H9 (cell line): ENCODE measurements at regions not wholly inside any gene's neighbourhood (a gene's known extent, or its start where the extent isn't known, plus 50 kb on each side); places are given as distances from the start of the nearest gene placed in this dataset.

ENCODE experiments used
- DNase-seq: peaks from one replicate; pipeline ENCODE4 v3.0.0-alpha.2; 2017
- H2AFZ ChIP-seq: one replicate; pipeline ENCODE4 v1.6.1; 2013; ENCODE audit warnings: mild to moderate bottlenecking, low read length, control low read depth, moderate library complexity
- H2AK5ac ChIP-seq: 2 replicates; pipeline ENCODE4 v1.6.1; 2013; ENCODE audit warnings: low read length, control low read depth, mixed read lengths; ENCODE audit not compliant: insufficient read length
- H2BK120ac ChIP-seq: one replicate; pipeline ENCODE4 v1.6.1; 2013; ENCODE audit warnings: low read depth, mild to moderate bottlenecking, low read length, control low read depth, inconsistent platforms; ENCODE audit not compliant: poor library complexity, severe bottlenecking
- H2BK12ac ChIP-seq: 2 replicates; pipeline ENCODE4 v1.6.1; 2013; ENCODE audit warnings: low read length, control low read depth, mixed read lengths, low read depth; ENCODE audit not compliant: insufficient read length
- H2BK15ac ChIP-seq: 2 replicates; pipeline ENCODE4 v1.6.1; 2013; ENCODE audit warnings: low read depth, low read length, control low read depth
- H2BK20ac ChIP-seq: one replicate; pipeline ENCODE4 v1.6.1; 2013; ENCODE audit warnings: low read depth, mild to moderate bottlenecking, low read length, control low read depth, inconsistent platforms; ENCODE audit not compliant: poor library complexity, severe bottlenecking
- H2BK5ac ChIP-seq: 2 replicates; pipeline ENCODE4 v1.6.1; 2013; ENCODE audit warnings: low read length, control low read depth, mixed read lengths; ENCODE audit not compliant: insufficient read length
- H3K14ac ChIP-seq: 2 replicates; pipeline ENCODE4 v1.6.1; 2013; ENCODE audit warnings: low read length, control low read depth; ENCODE audit not compliant: insufficient read depth
- H3K18ac ChIP-seq: 2 replicates; pipeline ENCODE4 v1.6.1; 2013; ENCODE audit warnings: low read depth, mild to moderate bottlenecking, mixed read lengths, low read length, control low read depth; ENCODE audit not compliant: insufficient read length
- H3K23ac ChIP-seq: 2 replicates; pipeline ENCODE4 v1.6.1; 2013; ENCODE audit warnings: low read length, control low read depth, mixed read lengths, low read depth; ENCODE audit not compliant: insufficient read length
- H3K23me2 ChIP-seq: 2 replicates; pipeline ENCODE4 v1.6.1; 2013; ENCODE audit warnings: low read depth, mild to moderate bottlenecking, mixed read lengths, low read length, control low read depth; ENCODE audit not compliant: insufficient read length, poor library complexity, severe bottlenecking
- H3K27ac ChIP-seq: 2 replicates; pipeline ENCODE4 v1.5.1; 2013; ENCODE audit warnings: low read length, control low read depth, mixed read lengths, low read depth; ENCODE audit not compliant: insufficient read length
- H3K27me3 ChIP-seq: 2 replicates; pipeline ENCODE4 v1.6.1; 2013; ENCODE audit warnings: low read length, control low read depth, inconsistent platforms; ENCODE audit not compliant: insufficient read depth
- H3K4ac ChIP-seq: 2 replicates; pipeline ENCODE4 v1.6.1; 2013; ENCODE audit warnings: low read depth, mild to moderate bottlenecking, control low read depth, inconsistent platforms, low read length, moderate library complexity
- H3K4me1 ChIP-seq: 2 replicates; pipeline ENCODE4 v1.6.1; 2013; ENCODE audit warnings: low read length, control low read depth, inconsistent platforms; ENCODE audit not compliant: insufficient read depth
- H3K4me2 ChIP-seq: 2 replicates; pipeline ENCODE4 v1.6.1; 2013; ENCODE audit warnings: low read length, control low read depth, mixed read lengths; ENCODE audit not compliant: insufficient read length, insufficient read depth
- H3K56ac ChIP-seq: 2 replicates; pipeline ENCODE4 v1.6.1; 2013; ENCODE audit warnings: low read depth, mild to moderate bottlenecking, mixed read lengths, low read length, control low read depth; ENCODE audit not compliant: insufficient read length
- H3K79me1 ChIP-seq: 2 replicates; pipeline ENCODE4 v1.6.1; 2013; ENCODE audit warnings: low read depth, mild to moderate bottlenecking, moderate library complexity, low read length, control low read depth, inconsistent platforms; ENCODE audit not compliant: insufficient read depth, poor library complexity, severe bottlenecking
- H3K79me2 ChIP-seq: 2 replicates; pipeline ENCODE4 v1.6.1; 2013; ENCODE audit warnings: low read length, control low read depth, inconsistent platforms; ENCODE audit not compliant: insufficient read depth
- H3K9ac ChIP-seq: 2 replicates; pipeline ENCODE4 v1.6.1; 2013; ENCODE audit warnings: low read length, control low read depth, mixed read lengths; ENCODE audit not compliant: insufficient read length; ENCODE audit errors: extremely low read depth
- H3K9me3 ChIP-seq: one replicate; pipeline ENCODE4 v1.6.1; 2013; ENCODE audit warnings: low read depth, low read length, inconsistent platforms; ENCODE audit not compliant: control insufficient read depth
- H3T11ph ChIP-seq: one replicate; pipeline ENCODE4 v1.6.1; 2013; ENCODE audit warnings: mild to moderate bottlenecking, low read length, control low read depth, inconsistent platforms
- H4K20me1 ChIP-seq: one replicate; pipeline ENCODE4 v1.6.1; 2013; ENCODE audit not compliant: control insufficient read depth, insufficient read length, insufficient read depth
- H4K5ac ChIP-seq: 2 replicates; pipeline ENCODE4 v1.6.1; 2013; ENCODE audit warnings: low read depth, mild to moderate bottlenecking, mixed read lengths, low read length, control low read depth; ENCODE audit not compliant: insufficient read length
- H4K8ac ChIP-seq: replicated peaks from 2 replicates; pipeline ENCODE4 v1.6.1; 2013; ENCODE audit warnings: low read length, control low read depth, mixed read lengths, low read depth; ENCODE audit not compliant: insufficient read length
- H4K91ac ChIP-seq: 2 replicates; pipeline ENCODE4 v1.6.1; 2013; ENCODE audit warnings: low read depth, mild to moderate bottlenecking, moderate library complexity, mixed read lengths, low read length, control low read depth; ENCODE audit not compliant: insufficient read length
- H3K27ac Mint-ChIP-seq, 3 experiments: 2 replicates in 2 of 3; 3 replicates in 1 of 3; pipeline ENCODE4 v1.8.0; 2020 to 2021; ENCODE audit warnings: mixed read lengths in 3 of 3, mild to moderate bottlenecking in 1 of 3, moderate library complexity in 1 of 3
- H3K27me3 Mint-ChIP-seq: 2 replicates; pipeline ENCODE4 v1.8.0; 2021; ENCODE audit warnings: low read depth, mild to moderate bottlenecking, moderate library complexity, mixed read lengths
- H3K36me3 Mint-ChIP-seq, 3 experiments: 2 replicates in 2 of 3; 3 replicates in 1 of 3; pipeline ENCODE4 v1.8.0; 2020 to 2021; ENCODE audit warnings: low read depth in 3 of 3, mixed read lengths in 3 of 3; ENCODE audit not compliant: insufficient read depth in 1 of 3
- H3K4me1 Mint-ChIP-seq, 2 experiments: 2 replicates each; pipeline ENCODE4 v1.8.0; 2020; ENCODE audit warnings: mixed read lengths in 2 of 2
- H3K4me3 Mint-ChIP-seq, 2 experiments: 2 replicates in 1 of 2; 3 replicates in 1 of 2; pipeline ENCODE4 v1.8.0; 2020 to 2021; ENCODE audit warnings: mild to moderate bottlenecking in 2 of 2, mixed read lengths in 2 of 2, moderate library complexity in 1 of 2
- H3K9me3 Mint-ChIP-seq, 2 experiments: 2 replicates in 1 of 2; 3 replicates in 1 of 2; pipeline ENCODE4 v1.8.0; 2020; ENCODE audit warnings: mild to moderate bottlenecking in 2 of 2, mixed read lengths in 2 of 2, moderate library complexity in 1 of 2
- WGBS: extraction: QIAGEN DNeasy Blood & Tissue Kit; methylation state at CpG from one replicate; pipeline ENCODE4 v1.1.7; 2013; ENCODE audit warnings: missing lambda C conversion rate, low lambda C conversion rate, mixed read lengths; ENCODE audit not compliant: insufficient read length; ENCODE audit errors: extremely low coverage; 5-methylcytosine and 5-hydroxymethylcytosine counted together
- TF ChIP-seq, protein P1 (sequence below): fragments of 200-600 bp; sonication (generic); conservative IDR thresholded peaks from 3 replicates; pipeline ENCODE4 v1.8.0; 2021; ENCODE audit warnings: antibody characterized with exemption, mild to moderate bottlenecking

DNA sequence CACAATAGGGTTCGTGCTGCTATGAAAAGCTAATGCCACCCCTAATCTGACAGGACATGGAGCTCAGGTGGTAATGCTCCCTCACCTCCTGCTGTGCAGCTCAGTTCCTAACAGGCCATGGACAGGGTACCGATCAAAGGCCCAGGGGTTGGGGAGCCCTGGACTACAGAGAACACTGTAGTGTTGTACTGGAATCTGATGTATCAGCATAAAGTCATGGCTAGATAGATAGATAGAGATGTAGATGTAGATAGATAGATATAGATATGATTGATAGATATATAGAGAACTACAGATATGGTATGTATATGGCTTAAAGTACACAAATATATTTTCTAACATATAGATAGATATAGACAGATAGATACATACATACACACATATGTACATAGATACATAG, 112.3 kb upstream of the MPPED2 start:
- no peaks in the 10 kb centered on the region for H3K9me3 Mint-ChIP-seq
- H3K18ac ChIP-seq, result no peak overlapping the region
- H2BK15ac ChIP-seq, result no peak overlapping the region
- no peak for DNase-seq
- H4K5ac ChIP-seq, result no peak overlapping the region
- H3K23ac ChIP-seq, result no peak overlapping the region
- H3K27me3 Mint-ChIP-seq, result no peaks in the 10 kb centered on the region; the same call in 1 of the 2 replicates
- no peak overlapping the region for H3K4ac ChIP-seq
- TF ChIP-seq, protein P1, sequence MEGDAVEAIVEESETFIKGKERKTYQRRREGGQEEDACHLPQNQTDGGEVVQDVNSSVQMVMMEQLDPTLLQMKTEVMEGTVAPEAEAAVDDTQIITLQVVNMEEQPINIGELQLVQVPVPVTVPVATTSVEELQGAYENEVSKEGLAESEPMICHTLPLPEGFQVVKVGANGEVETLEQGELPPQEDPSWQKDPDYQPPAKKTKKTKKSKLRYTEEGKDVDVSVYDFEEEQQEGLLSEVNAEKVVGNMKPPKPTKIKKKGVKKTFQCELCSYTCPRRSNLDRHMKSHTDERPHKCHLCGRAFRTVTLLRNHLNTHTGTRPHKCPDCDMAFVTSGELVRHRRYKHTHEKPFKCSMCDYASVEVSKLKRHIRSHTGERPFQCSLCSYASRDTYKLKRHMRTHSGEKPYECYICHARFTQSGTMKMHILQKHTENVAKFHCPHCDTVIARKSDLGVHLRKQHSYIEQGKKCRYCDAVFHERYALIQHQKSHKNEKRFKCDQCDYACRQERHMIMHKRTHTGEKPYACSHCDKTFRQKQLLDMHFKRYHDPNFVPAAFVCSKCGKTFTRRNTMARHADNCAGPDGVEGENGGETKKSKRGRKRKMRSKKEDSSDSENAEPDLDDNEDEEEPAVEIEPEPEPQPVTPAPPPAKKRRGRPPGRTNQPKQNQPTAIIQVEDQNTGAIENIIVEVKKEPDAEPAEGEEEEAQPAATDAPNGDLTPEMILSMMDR, result no peak
- no peak overlapping the region for H3K9ac ChIP-seq
- no peak overlapping the region for H2BK12ac ChIP-seq
- no peak overlapping the region for H2AFZ ChIP-seq
- no peak overlapping the region for H4K91ac ChIP-seq
- no peaks in the 10 kb centered on the region for H3K4me1 ChIP-seq
- H4K8ac ChIP-seq, result no peak overlapping the region
- H3K56ac ChIP-seq, result no peak overlapping the region
- H3T11ph ChIP-seq, result no peak overlapping the region
- H3K27me3 ChIP-seq, result no peaks in the 10 kb centered on the region
- H3K27ac Mint-ChIP-seq, result no peak overlapping the region; a peak in 1 of 7 replicates
- H3K4me3 Mint-ChIP-seq, result no peak overlapping the region
- H4K20me1 ChIP-seq, result no peaks in the 10 kb centered on the region
- H3K4me1 Mint-ChIP-seq, result no peaks in the 10 kb centered on the region
- WGBS, result no CpG with 5 or more reads among the region's 2 CpGs
- no peak overlapping the region for H3K27ac ChIP-seq
- H3K79me1 ChIP-seq, result no peaks in the 10 kb centered on the region
- no peaks in the 10 kb centered on the region for H3K9me3 ChIP-seq
- no peak overlapping the region for H2BK120ac ChIP-seq
- H2BK20ac ChIP-seq, result no peak overlapping the region
- no peak overlapping the region for H2AK5ac ChIP-seq
- no peak overlapping the region for H3K4me2 ChIP-seq
- H3K14ac ChIP-seq, result no peak overlapping the region
- H3K23me2 ChIP-seq, result no peaks in the 10 kb centered on the region
- H2BK5ac ChIP-seq, result no peak overlapping the region
- H3K36me3 Mint-ChIP-seq, result no peaks in the 10 kb centered on the region
- no peaks in the 10 kb centered on the region for H3K79me2 ChIP-seq
